GM03348 (cell line): ENCODE measurements at regions not wholly inside any gene's neighbourhood (a gene's known extent, or its start where the extent isn't known, plus 50 kb on each side); places are given as distances from the start of the nearest gene placed in this dataset.
"Not testable (repeated sequence)": the region's sequence is repeated elsewhere in the genome, so short reads cannot be mapped to it uniquely, and the experiment has no call there.

ENCODE experiments used
- DNase-seq: peaks from one replicate; pipeline ENCODE4 v3.0.0; 2012; ENCODE audit warnings: low spot score

DNA sequence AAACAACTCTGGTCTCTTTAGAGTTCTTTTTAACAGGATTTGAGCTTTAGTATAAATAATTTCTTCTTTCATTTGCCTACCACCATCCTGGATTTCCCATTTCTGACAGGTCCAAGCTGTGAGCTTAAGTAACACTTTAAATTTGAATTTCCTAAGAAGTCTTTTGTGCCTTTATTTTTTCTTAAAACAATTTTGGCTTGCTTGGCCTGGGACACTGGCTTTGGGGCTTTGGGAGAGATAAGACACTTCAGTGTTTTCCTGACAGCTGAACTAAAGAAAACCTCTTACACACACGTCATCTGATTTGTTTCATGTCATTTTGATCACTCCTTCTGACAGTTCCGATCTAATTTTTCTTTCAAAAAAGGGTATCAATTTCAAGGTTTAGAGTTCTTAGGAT is 121.3 kb upstream of the BMPER start:
- no peak for DNase-seq

DNA sequence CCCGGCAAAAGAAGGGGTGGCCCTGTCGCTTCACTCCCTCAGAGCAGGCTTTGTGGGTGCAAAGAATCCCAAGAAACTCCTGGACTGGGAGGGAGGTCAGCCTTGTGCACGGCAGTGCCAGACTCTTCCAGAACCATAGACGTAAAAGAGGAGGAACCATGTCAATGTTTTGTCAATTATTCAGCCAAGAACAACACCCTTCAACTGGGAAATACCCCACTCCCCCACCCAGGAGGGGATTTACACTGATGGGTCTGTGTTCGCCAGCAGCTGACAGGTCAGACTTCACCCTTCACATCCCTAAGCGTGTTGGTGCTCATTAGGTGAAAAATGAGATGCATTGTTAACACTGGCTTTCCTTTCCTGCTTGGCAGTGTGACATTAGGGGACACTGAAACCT is 116.8 kb upstream of the BMPER start:
- no peak for DNase-seq

GRCh38 chr7:33789871-33790630 is 115.3 kb upstream of the BMPER start:
- DNase-seq, result no peak

DNA sequence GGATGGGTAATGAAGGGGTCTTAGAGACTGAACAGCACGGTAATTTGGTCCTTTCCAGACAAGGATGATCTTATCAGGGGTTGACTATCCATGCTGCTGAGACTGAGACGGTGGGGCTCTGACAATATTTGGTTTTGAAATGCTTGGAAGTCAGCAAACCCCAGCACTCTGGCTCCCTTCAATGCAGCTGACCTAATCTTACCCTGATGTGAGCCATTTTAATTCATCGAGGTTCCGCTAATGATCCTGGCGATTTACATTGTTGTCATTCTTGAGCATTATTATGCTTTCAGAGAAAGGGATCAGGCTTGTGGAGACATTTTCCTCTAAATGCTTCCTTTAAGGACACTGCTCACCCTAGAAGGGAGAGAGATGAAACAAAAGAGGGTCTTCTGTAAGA is 114.6 kb upstream of the BMPER start:
- no peak for DNase-seq

GRCh38 chr7:33792041-33792440 is 113.3 kb upstream of the BMPER start:
- DNase-seq, result no peak

DNA sequence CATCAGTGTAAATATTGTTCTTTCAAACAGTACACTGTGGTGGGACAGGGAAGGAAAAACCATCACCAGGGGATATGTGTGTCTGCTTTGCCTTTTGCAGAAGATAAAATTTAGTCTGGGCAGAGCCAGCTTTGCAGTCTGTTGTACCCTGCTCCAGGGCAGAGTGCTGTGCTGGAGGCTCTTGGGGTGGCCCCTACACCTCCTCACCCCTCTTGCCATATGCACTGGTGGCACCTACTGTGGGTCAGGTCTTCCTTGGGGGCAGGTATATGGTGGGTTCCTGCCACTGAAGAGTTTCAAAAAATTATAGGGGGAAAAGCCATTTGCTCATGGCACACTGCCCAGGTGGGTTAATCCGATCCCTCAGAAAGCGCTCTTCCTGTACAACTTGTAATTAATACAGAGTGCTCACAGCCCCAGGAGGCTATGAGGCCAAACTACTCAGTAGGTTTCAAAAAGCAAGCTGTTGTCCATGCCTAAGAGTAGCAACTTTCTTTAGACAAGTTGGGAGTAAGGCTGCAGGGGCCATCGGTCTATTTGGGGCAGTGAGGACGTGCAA is 112.7 kb upstream of the BMPER start:
- no peak for DNase-seq

GRCh38 chr7:33793616-33794015 is 111.7 kb upstream of the BMPER start:
- DNase-seq, result no peak

- no peak for DNase-seq
Measured at GRCh38 chr7:33794419-33794818, 110.9 kb upstream of the BMPER start.

GRCh38 chr7:33794959-33795358 is 110.4 kb upstream of the BMPER start:
- no peak for DNase-seq

DNA sequence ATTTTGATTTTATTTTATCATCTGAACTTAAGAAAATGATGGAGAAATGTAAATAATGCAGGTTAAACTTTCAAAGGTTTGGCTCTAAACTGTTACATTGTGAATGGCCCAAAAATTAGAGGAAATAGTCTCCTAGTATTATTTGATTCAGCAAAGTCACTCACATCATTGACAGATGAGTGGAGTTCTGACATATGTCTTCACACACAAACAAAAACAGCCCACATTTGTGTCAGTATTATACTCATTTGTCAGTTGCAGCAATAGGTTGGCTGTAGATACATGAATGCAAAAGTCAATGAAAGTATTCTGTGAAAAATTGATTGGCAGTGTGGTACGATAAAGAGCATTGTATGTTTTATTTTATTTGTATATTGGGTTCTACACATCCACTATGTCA is 108.8 kb upstream of the BMPER start:
- DNase-seq, result no peak

GRCh38 chr7:33797512-33797911 is 107.8 kb upstream of the BMPER start:
- DNase-seq, result not testable (repeated sequence)

GRCh38 chr7:33798686-33799325 is 106.5 kb upstream of the BMPER start:
- DNase-seq, result no peak

DNA sequence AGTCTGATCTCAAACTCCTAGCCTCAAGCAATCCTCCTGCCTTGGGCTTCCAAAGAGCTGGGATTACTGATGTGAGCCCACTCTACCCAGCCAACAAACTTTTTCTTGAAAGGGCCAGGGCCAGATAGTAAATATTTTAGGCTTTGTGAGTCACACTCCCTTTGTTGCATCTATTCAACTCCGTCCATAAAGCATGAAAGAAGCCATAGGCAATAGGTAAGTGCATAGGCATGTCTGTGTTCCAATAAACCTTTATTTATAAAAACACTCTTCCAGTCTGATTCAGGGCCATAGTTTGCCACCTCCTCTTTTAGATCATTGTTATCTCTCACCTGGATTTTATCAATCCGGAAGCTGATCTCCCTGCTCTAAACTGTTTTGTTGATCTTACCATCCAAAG is 105.6 kb upstream of the BMPER start:
- no peak for DNase-seq

DNA sequence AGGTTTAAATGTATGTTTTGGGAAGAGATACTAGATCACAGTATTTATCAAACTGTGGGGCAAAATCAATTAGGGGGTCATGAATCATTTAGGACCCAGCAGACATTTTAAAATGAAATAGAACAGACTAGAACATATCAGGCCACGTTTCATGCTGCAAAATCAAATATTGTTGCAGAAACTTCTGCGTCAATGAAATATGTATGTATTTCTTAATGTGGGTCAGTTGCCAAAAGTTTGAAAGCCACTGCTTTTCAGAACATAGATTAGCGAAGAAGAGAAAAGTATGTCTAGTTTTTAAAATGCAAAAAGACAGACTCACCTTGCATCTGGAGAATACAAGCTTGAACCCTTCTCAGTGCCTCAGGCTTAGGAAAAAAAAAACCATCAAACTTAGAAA is 102.7 kb upstream of the BMPER start:
- no peak for DNase-seq

DNA sequence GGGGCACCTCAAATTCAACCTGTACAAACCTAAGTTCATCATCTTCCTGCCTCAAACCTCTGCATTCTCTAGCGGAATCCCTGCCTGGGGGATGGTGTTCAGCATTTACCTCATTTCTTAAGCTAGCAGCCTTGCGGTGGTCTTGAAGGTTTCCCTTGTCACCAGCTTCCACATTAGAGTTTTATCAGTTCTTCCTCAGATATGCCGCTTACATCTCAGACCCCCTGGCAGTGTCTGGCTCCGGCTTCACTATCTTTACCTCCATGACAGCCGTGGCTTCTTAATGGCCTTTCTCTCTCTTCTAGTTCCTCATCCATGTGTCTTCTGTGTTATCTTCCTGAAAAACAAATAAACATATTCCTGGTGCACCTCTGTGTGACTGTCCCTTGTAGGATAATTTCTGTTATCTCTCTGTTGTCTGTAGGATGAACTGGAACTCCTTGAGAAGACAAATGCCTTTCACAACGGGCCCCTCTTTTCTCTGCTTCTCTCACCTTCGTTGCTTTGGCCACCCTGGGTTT is 101.1 kb upstream of the BMPER start:
- DNase-seq, result no peak

DNA sequence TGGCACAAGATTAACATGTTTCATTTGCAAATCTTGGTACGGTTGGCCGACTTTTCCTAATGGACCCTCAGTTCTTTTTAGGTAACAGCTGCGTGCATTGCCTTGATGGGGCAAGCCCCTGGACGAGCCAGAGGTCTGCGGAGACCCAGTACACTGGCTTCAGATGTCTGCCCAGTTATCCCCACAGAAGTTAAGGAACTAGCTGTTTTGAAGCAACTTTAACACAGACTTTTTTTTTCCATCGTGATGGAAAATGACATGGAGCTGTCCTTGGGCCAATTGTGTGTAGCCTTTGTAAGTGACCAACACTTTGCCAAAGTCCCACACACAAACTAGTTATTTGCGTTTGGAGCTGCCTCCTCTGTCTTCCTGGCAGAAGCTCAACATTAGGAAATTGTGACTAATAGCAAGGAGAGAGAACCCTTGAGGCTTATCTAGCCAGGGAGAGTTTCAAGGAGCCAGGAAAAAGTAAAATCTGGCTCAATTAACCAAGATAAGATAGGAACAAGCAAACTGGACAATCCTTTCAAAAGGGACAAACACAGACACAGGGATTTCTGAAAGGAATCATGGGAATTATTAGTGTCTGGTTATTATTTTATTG is 99.6 kb upstream of the BMPER start:
- DNase-seq, result peak; percentile 68

DNA sequence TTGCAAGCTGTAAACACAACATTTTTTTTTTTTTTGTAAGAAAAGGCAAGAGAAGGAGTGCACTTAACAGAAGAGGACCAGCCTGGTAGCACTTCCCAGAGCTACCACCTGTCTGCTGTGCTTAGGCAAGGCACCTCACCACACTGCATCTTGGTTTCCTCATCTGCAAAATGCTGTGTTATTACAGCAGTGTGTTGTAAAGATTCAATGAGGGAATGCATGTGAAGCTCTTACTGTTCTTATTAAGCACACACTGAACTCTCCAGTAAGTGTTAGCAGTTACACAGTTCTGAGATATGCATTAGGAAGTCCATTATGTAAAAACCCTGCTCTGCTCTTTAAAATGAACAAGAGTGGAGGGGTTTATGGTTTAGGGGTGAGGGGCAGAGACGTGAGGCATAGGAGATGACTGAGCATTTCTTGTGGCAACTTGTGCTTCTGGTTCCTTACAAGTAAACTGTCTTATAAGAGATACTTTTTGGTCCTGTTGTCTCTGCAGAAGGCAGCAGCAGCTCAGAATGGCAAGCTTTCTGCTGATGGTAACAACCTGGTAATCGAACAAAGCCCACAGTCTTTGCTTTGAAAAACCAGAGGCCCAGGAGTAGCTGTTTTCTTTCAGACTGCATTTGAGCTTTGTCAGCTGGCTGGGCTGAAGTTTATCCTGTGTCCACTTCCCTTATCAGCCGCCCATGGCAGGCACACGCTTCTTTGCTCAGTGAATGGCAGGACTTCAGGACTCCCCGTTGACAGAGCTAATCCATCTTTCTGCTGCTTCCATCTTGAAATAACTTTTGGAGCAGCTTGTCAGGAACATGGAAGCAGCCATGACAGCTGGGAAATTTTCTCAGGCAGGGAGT is 98.8 kb upstream of the BMPER start:
- DNase-seq, result no peak

DNA sequence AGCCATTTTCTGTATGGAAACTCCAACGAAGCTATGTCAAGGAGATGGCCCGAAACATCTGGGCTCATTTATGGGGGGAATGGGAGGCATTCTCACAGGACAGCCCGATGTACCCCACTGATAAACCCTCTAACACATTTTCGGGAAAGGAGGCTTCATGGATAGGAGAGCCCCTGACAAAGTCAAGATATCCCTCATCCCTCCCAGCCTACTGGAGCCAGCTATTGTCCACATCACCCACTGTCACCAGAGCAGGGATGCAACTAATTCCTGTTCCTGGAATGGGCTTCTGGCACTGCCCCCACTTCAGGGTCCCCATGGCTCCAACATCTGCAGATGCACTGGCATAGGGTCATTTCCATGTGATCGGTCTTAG is 98.2 kb upstream of the BMPER start:
- DNase-seq, result no peak

GRCh38 chr7:33807779-33808482 is 97.4 kb upstream of the BMPER start:
- DNase-seq, result peak; percentile 66

GRCh38 chr7:33809228-33809627 is 96.1 kb upstream of the BMPER start:
- no peak for DNase-seq

GRCh38 chr7:33810356-33810755 is 95.0 kb upstream of the BMPER start:
- DNase-seq, result no peak
